DND-41 (cell line): ENCODE measurements at regions not wholly inside any gene's neighbourhood (a gene's known extent, or its start where the extent isn't known, plus 50 kb on each side); places are given as distances from the start of the nearest gene placed in this dataset.

Experiments
- ATAC-seq: fragments of 200-7000 bp; cut with Tn5 transposase; 3 replicates; pipeline ENCODE4 v1.9.1; 2021; ENCODE audit warnings: low read depth; ENCODE audit not compliant: insufficient read depth
- DNase-seq: peaks from one replicate; pipeline ENCODE4 v3.0.0-alpha.2; 2020
- H2AFZ ChIP-seq: 2 replicates; pipeline ENCODE4 v1.6.0; 2012; ENCODE audit warnings: low read depth, low read length
- H3K27ac ChIP-seq: 2 replicates; pipeline ENCODE4 v1.5.1; 2012; ENCODE audit warnings: low read length, inconsistent platforms
- H3K27me3 ChIP-seq: fragments of 200-600 bp; sonication (generic); 2 replicates; pipeline ENCODE4 v1.6.0; 2012; ENCODE audit warnings: low read length, mild to moderate bottlenecking, inconsistent platforms; ENCODE audit not compliant: insufficient read depth, poor library complexity
- H3K36me3 ChIP-seq: 2 replicates; pipeline ENCODE4 v1.5.1; 2012; ENCODE audit warnings: low read length, inconsistent platforms; ENCODE audit not compliant: insufficient read depth
- H3K4me1 ChIP-seq: 2 replicates; pipeline ENCODE4 v1.5.1; 2012; ENCODE audit warnings: mild to moderate bottlenecking, low read length; ENCODE audit not compliant: insufficient read depth
- H3K4me2 ChIP-seq: 2 replicates; pipeline ENCODE4 v1.6.0; 2012; ENCODE audit warnings: mild to moderate bottlenecking, moderate library complexity, low read length, inconsistent platforms; ENCODE audit not compliant: insufficient read depth
- H3K4me3 ChIP-seq, 2 experiments: fragments of 200-600 bp in 1 of 2; shearing (Covaris generic) in 1 of 2; 2 replicates each; pipeline ENCODE4 v1.5.1; 2012 to 2016; ENCODE audit warnings: inconsistent platforms in 2 of 2, low read length in 2 of 2, mild to moderate bottlenecking in 2 of 2, low read depth in 1 of 2, moderate library complexity in 1 of 2
- H3K79me2 ChIP-seq: 2 replicates; pipeline ENCODE4 v1.6.0; 2012; ENCODE audit warnings: low read length, inconsistent platforms; ENCODE audit not compliant: insufficient read depth
- H3K9ac ChIP-seq: 2 replicates; pipeline ENCODE4 v1.6.0; 2012; ENCODE audit warnings: low read depth, mild to moderate bottlenecking, inconsistent platforms, low read length, moderate library complexity
- H3K9me3 ChIP-seq: 2 replicates; pipeline ENCODE4 v1.5.1; 2012; ENCODE audit warnings: low read length, moderate library complexity, mild to moderate bottlenecking, inconsistent platforms; ENCODE audit not compliant: insufficient read depth, severe bottlenecking
- H4K20me1 ChIP-seq: 2 replicates; pipeline ENCODE4 v1.6.0; 2012; ENCODE audit warnings: low read length; ENCODE audit not compliant: insufficient read depth
- EZH2 ChIP-seq: IDR thresholded peaks from 3 replicates; pipeline ENCODE4 v1.6.1; 2012; ENCODE audit warnings: borderline replicate concordance, low read depth, mild to moderate bottlenecking, moderate library complexity, low read length, inconsistent platforms; ENCODE audit not compliant: severe bottlenecking
- TF ChIP-seq, protein P1 (sequence below): IDR thresholded peaks from 2 replicates; pipeline ENCODE4 v1.5.1; 2012; ENCODE audit warnings: borderline replicate concordance, low read length, moderate library complexity, mild to moderate bottlenecking; ENCODE audit not compliant: poor library complexity, severe bottlenecking; ENCODE audit errors: extremely low read depth

DNA sequence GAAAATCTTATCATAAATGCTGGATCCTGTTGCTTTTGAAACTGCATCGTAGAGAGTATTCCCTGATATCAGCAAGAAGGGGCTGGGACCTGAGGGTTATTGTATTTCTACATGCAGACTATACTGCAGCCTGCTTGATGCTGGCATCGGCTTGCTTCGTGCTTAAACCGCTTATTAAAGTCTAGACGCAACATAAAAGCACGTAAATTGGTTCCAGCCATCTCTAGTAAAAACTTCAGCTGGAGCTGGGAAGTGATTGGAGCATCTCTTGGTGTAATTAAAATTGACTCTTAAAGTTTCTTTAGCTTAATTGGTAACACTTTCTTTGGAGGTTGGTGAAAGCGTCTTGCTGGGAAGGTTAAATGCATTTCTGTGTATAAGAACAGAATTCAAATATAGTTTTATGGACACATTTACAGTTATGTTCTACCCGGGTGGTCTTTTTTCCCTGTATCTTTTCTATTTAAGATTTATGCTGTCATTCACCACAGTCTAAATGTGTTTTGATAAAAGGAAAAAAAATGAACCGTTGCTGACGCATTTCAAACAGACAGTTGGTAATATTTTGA lies 139.0 kb upstream of the JAG1 start:
- H3K36me3 ChIP-seq = no peaks in the 10 kb centered on the region
- H2AFZ ChIP-seq = no peak overlapping the region
- H3K9me3 ChIP-seq = no peaks in the 10 kb centered on the region
- no peaks in the 10 kb centered on the region for H3K27me3 ChIP-seq
- H4K20me1 ChIP-seq = no peaks in the 10 kb centered on the region
- no peak for ATAC-seq
- no peak overlapping the region for H3K4me2 ChIP-seq
- no peak for DNase-seq
- TF ChIP-seq, protein P1, sequence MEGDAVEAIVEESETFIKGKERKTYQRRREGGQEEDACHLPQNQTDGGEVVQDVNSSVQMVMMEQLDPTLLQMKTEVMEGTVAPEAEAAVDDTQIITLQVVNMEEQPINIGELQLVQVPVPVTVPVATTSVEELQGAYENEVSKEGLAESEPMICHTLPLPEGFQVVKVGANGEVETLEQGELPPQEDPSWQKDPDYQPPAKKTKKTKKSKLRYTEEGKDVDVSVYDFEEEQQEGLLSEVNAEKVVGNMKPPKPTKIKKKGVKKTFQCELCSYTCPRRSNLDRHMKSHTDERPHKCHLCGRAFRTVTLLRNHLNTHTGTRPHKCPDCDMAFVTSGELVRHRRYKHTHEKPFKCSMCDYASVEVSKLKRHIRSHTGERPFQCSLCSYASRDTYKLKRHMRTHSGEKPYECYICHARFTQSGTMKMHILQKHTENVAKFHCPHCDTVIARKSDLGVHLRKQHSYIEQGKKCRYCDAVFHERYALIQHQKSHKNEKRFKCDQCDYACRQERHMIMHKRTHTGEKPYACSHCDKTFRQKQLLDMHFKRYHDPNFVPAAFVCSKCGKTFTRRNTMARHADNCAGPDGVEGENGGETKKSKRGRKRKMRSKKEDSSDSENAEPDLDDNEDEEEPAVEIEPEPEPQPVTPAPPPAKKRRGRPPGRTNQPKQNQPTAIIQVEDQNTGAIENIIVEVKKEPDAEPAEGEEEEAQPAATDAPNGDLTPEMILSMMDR = no peak
- TF ChIP-seq EZH2 = no peak
- H3K79me2 ChIP-seq = no peaks in the 10 kb centered on the region
- no peaks in the 10 kb centered on the region for H3K4me1 ChIP-seq
- H3K27ac ChIP-seq = no peak overlapping the region
- H3K9ac ChIP-seq = no peak overlapping the region
- H3K4me3 ChIP-seq = no peak overlapping the region

DNA sequence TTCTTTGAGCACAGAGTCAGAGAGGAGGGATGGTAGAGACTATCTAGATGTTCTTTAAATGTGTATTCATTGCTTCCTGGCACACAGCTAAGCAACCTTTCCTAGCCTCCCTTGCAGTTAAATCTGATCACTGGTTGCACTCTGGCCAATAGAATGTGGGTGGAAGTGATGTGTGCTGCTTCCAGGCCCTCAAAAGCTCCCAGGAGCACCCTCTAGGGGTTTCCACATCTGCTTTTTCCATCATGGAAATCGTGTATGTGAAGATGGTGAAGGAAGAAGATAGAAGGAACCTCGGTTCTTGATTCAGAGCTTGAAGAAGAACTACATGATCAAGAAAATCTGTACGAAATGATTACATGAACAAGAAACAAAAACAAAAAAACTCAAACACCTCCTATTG lies 149.8 kb upstream of the JAG1 start:
- H3K9me3 ChIP-seq = no peaks in the 10 kb centered on the region
- no peak for DNase-seq
- no peaks in the 10 kb centered on the region for H3K4me1 ChIP-seq
- H3K79me2 ChIP-seq = no peaks in the 10 kb centered on the region
- no peaks in the 10 kb centered on the region for H3K36me3 ChIP-seq
- ATAC-seq = no peak
- H3K4me2 ChIP-seq = no peak overlapping the region
- H3K27ac ChIP-seq = no peak overlapping the region
- H3K27me3 ChIP-seq = no peaks in the 10 kb centered on the region
- no peak overlapping the region for H3K9ac ChIP-seq
- no peak overlapping the region for H2AFZ ChIP-seq
- no peak overlapping the region for H3K4me3 ChIP-seq
- no peaks in the 10 kb centered on the region for H4K20me1 ChIP-seq
- no peak for TF ChIP-seq EZH2
- TF ChIP-seq, protein P1 = no peak

DNA sequence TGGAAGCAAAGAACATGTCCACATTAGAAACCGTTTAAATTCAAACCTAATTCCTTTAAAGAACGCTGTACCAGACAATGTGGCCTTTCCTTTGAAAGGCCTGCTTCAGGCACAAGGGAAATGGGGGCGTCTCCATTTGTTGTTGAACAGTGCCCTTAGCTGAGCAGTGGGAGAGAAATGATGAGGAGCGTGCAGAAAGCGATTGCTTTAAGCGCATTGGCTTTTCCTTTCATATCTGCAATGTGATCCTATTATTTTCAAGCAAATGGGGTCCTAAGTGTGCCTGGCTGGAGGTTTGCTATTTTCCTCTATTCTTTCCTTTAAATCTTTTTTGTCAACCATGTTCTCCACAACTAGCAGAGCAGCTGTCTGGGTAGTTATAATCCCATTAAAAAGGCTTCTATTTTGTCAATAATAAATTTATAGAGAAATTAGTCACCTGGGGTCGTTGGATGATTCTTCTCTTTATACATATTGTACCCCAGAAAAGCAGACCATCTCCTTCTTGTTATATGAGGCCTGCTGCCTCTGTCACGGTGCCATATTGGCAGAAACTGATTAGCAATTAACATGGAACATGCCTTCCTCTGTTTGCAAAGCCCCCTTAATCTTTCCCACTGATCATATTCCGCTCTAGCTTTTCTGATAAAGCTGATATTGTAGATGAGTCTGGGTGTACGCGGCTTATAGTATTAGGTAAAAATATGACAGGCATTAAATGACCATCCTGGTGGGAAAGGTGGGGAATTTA lies 151.1 kb upstream of the JAG1 start:
- no peaks in the 10 kb centered on the region for H3K27me3 ChIP-seq
- no peak for TF ChIP-seq EZH2
- TF ChIP-seq, protein P1 = no peak
- H3K79me2 ChIP-seq = no peaks in the 10 kb centered on the region
- H3K36me3 ChIP-seq = no peaks in the 10 kb centered on the region
- H3K4me3 ChIP-seq = no peak overlapping the region
- H3K9ac ChIP-seq = no peak overlapping the region
- H3K9me3 ChIP-seq = no peaks in the 10 kb centered on the region
- no peak for DNase-seq
- no peak overlapping the region for H3K27ac ChIP-seq
- no peak overlapping the region for H2AFZ ChIP-seq
- H3K4me1 ChIP-seq = no peaks in the 10 kb centered on the region
- ATAC-seq = no peak
- H3K4me2 ChIP-seq = no peak overlapping the region
- H4K20me1 ChIP-seq = no peaks in the 10 kb centered on the region
